Mesendoderm (in vitro differentiated cells): ENCODE measurements at regions not wholly inside any gene's neighbourhood (a gene's known extent, or its start where the extent isn't known, plus 50 kb on each side); places are given as distances from the start of the nearest gene placed in this dataset.

Experiments used
- DNase-seq: peaks from one replicate; pipeline ENCODE4 v3.0.0; 2013
- H2AK5ac ChIP-seq: 2 replicates; pipeline ENCODE4 v1.6.1; 2013; ENCODE audit warnings: low read length, inconsistent platforms
- H2BK120ac ChIP-seq: 2 replicates; pipeline ENCODE4 v1.6.1; 2013; ENCODE audit warnings: low read depth, mild to moderate bottlenecking, low read length, moderate library complexity, mixed read lengths
- H2BK15ac ChIP-seq: replicated peaks from 2 replicates; pipeline ENCODE4 v1.6.1; 2013; ENCODE audit warnings: low read depth, mild to moderate bottlenecking, moderate library complexity
- H2BK5ac ChIP-seq: 2 replicates; pipeline ENCODE4 v1.6.1; 2013; ENCODE audit warnings: low read length, inconsistent platforms
- H3K18ac ChIP-seq: 2 replicates; pipeline ENCODE4 v1.6.1; 2013; ENCODE audit warnings: mild to moderate bottlenecking, low read length, mixed read lengths
- H3K23ac ChIP-seq: one replicate; pipeline ENCODE4 v1.6.1; 2013; ENCODE audit warnings: low read length
- H3K27ac ChIP-seq: 2 replicates; pipeline ENCODE4 v1.5.1; 2013; ENCODE audit warnings: low read depth, mild to moderate bottlenecking, inconsistent platforms, low read length, moderate library complexity
- H3K27me3 ChIP-seq: 2 replicates; pipeline ENCODE4 v1.6.1; 2013; ENCODE audit warnings: low read length, control low read depth, mild to moderate bottlenecking, inconsistent platforms; ENCODE audit not compliant: insufficient read depth, poor library complexity
- H3K36me3 ChIP-seq: 2 replicates; pipeline ENCODE4 v1.6.1; 2013; ENCODE audit warnings: low read length, inconsistent platforms; ENCODE audit not compliant: control insufficient read depth, insufficient read depth
- H3K4ac ChIP-seq: one replicate; pipeline ENCODE4 v1.6.1; 2013; ENCODE audit warnings: low read depth, mild to moderate bottlenecking, low read length, moderate library complexity
- H3K4me1 ChIP-seq: 2 replicates; pipeline ENCODE4 v1.6.1; 2013; ENCODE audit warnings: low read depth, low read length, inconsistent platforms; ENCODE audit not compliant: control insufficient read depth
- H3K4me2 ChIP-seq: 2 replicates; pipeline ENCODE4 v1.6.1; 2013; ENCODE audit warnings: low read length
- H3K4me3 ChIP-seq: 2 replicates; pipeline ENCODE4 v1.5.1; 2013; ENCODE audit warnings: mild to moderate bottlenecking, low read length
- H3K56ac ChIP-seq: one replicate; pipeline ENCODE4 v1.6.1; 2013; ENCODE audit warnings: low read length
- H3K79me1 ChIP-seq: 2 replicates; pipeline ENCODE4 v1.6.1; 2013; ENCODE audit warnings: low read length, inconsistent platforms
- H3K79me2 ChIP-seq: 2 replicates; pipeline ENCODE4 v1.6.1; 2013; ENCODE audit warnings: mild to moderate bottlenecking, low read length; ENCODE audit not compliant: control insufficient read depth, insufficient read depth
- H3K9ac ChIP-seq: 2 replicates; pipeline ENCODE4 v1.6.1; 2013; ENCODE audit warnings: low read length, inconsistent platforms
- H4K5ac ChIP-seq: one replicate; pipeline ENCODE4 v1.6.1; 2013; ENCODE audit warnings: low read length
- H4K8ac ChIP-seq: one replicate; pipeline ENCODE4 v1.6.1; 2013; ENCODE audit warnings: low read depth, mild to moderate bottlenecking, control low read depth, low read length, moderate library complexity
- WGBS: extraction: QIAGEN DNeasy Blood & Tissue Kit; methylation state at CpG from one replicate; pipeline ENCODE4 v1.1.7; 2013; ENCODE audit warnings: low lambda C conversion rate, missing lambda C conversion rate; ENCODE audit not compliant: insufficient coverage; ENCODE audit errors: extremely low coverage; 5-methylcytosine and 5-hydroxymethylcytosine counted together

DNA sequence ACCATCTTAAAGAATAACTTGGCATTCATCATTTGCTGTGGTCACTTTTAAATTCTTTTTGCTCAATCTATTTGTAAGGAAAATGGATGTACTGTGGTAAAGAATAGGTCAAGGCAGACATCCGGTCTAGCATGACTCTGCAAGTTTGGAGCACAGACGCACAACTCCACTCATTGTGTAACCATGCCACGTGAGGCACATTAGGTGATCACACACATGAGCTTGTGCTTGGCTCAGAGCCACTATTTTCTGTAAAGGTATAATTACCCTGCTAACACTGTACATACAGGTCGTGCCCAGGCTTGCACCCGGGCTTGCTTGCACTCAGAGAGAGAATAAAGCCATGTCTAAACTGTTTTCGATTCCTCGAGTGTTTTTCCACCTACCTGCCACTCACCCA is 1289.1 kb upstream of the ADGRB3 start:
- no CpG with 5 or more reads among the region's 7 CpGs for WGBS
- Histone ChIP-seq H3K36me3 (no peaks in the 10 kb centered on the region), H2BK15ac (no peak overlapping the region), H2AK5ac (no peak overlapping the region), H3K4ac (no peak overlapping the region), H3K23ac (no peak overlapping the region), H4K5ac (no peak overlapping the region), H3K56ac (no peak overlapping the region), H3K4me2 (no peak overlapping the region), H2BK5ac (no peak overlapping the region), H3K27ac (no peak overlapping the region), H3K18ac (no peak overlapping the region), H3K79me2 (no peaks in the 10 kb centered on the region), H2BK120ac (no peak overlapping the region), H3K9ac (no peak overlapping the region), H3K79me1 (no peaks in the 10 kb centered on the region), H3K27me3 (no peaks in the 10 kb centered on the region), H3K4me3 (no peak overlapping the region), H4K8ac (no peak overlapping the region), H3K4me1 (no peaks in the 10 kb centered on the region)
- no peak for DNase-seq

DNA sequence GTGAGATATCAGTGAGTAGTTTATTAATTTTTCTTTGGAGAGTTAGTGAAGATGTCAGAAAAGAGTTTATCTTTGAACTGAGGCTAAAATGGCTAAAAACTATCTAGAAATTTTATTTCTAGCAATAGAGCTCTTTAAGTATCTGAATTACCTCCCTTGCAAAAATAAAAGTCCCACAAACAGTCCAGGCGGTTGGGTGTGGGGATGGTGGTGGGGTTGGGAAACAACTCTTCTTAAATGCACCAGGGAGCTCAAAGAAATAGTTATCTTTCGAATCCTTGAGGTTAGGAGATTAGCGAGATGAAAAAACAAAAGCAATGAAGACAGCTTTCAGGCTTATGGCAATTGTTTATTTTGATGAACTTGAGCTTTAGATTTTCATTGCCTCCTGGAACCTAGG is 1299.1 kb upstream of the ADGRB3 start:
- no peak overlapping the region for H2BK15ac ChIP-seq
- no peak overlapping the region for H4K8ac ChIP-seq
- H3K79me2 ChIP-seq = no peaks in the 10 kb centered on the region
- no peak overlapping the region for H2AK5ac ChIP-seq
- H2BK5ac ChIP-seq = no peak overlapping the region
- no peak overlapping the region for H3K56ac ChIP-seq
- H3K4me1 ChIP-seq = no peaks in the 10 kb centered on the region
- H3K4me3 ChIP-seq = no peak overlapping the region
- H3K36me3 ChIP-seq = no peaks in the 10 kb centered on the region
- no peaks in the 10 kb centered on the region for H3K27me3 ChIP-seq
- no peak overlapping the region for H2BK120ac ChIP-seq
- no peak overlapping the region for H3K27ac ChIP-seq
- no peak overlapping the region for H4K5ac ChIP-seq
- H3K9ac ChIP-seq = no peak overlapping the region
- H3K4me2 ChIP-seq = no peak overlapping the region
- no peaks in the 10 kb centered on the region for H3K79me1 ChIP-seq
- WGBS = no CpG with 5 or more reads among the region's 3 CpGs
- H3K23ac ChIP-seq = no peak overlapping the region
- no peak overlapping the region for H3K4ac ChIP-seq
- H3K18ac ChIP-seq = no peak overlapping the region
- DNase-seq = no peak

GRCh38 chr6:67331304-67331703 is 1303.8 kb upstream of the ADGRB3 start:
- no peaks in the 10 kb centered on the region for H3K79me1 ChIP-seq
- H2BK5ac ChIP-seq = no peak overlapping the region
- no peak overlapping the region for H3K23ac ChIP-seq
- H3K4ac ChIP-seq = no peak overlapping the region
- H3K9ac ChIP-seq = no peak overlapping the region
- H4K5ac ChIP-seq = no peak overlapping the region
- no peak overlapping the region for H3K4me3 ChIP-seq
- H3K56ac ChIP-seq = no peak overlapping the region
- no peaks in the 10 kb centered on the region for H3K27me3 ChIP-seq
- H2BK15ac ChIP-seq = no peak overlapping the region
- H3K27ac ChIP-seq = no peak overlapping the region
- H2BK120ac ChIP-seq = no peak overlapping the region
- H3K4me2 ChIP-seq = no peak overlapping the region
- no peak for DNase-seq
- H3K79me2 ChIP-seq = no peaks in the 10 kb centered on the region
- H3K4me1 ChIP-seq = no peaks in the 10 kb centered on the region
- H3K36me3 ChIP-seq = no peaks in the 10 kb centered on the region
- no peak overlapping the region for H3K18ac ChIP-seq
- no peak overlapping the region for H4K8ac ChIP-seq
- no peak overlapping the region for H2AK5ac ChIP-seq

GRCh38 chr6:67328269-67328668 is 1306.8 kb upstream of the ADGRB3 start:
- Histone ChIP-seq H2BK120ac (no peak overlapping the region), H3K4me2 (no peak overlapping the region), H2AK5ac (no peak overlapping the region), H3K4me1 (no peaks in the 10 kb centered on the region), H4K5ac (no peak overlapping the region), H3K27me3 (no peaks in the 10 kb centered on the region), H3K27ac (no peak overlapping the region), H3K79me1 (no peaks in the 10 kb centered on the region), H3K9ac (no peak overlapping the region), H2BK5ac (no peak overlapping the region), H3K36me3 (no peaks in the 10 kb centered on the region), H3K79me2 (no peaks in the 10 kb centered on the region), H4K8ac (no peak overlapping the region), H2BK15ac (no peak overlapping the region), H3K23ac (no peak overlapping the region), H3K18ac (no peak overlapping the region), H3K56ac (no peak overlapping the region), H3K4ac (no peak overlapping the region), H3K4me3 (no peak overlapping the region)
- no peak for DNase-seq
- whole genome bisulfite sequencing = no CpG with 5 or more reads among the region's 2 CpGs

GRCh38 chr6:67300430-67301040 is 1334.5 kb upstream of the ADGRB3 start:
- no peak for DNase-seq
- H3K79me1 ChIP-seq = no peaks in the 10 kb centered on the region
- H3K4me2 ChIP-seq = no peak overlapping the region
- no peak overlapping the region for H3K18ac ChIP-seq
- H4K5ac ChIP-seq = no peak overlapping the region
- no peaks in the 10 kb centered on the region for H3K4me1 ChIP-seq
- no peak overlapping the region for H2BK15ac ChIP-seq
- no peaks in the 10 kb centered on the region for H3K36me3 ChIP-seq
- no peak overlapping the region for H2AK5ac ChIP-seq
- H4K8ac ChIP-seq = no peak overlapping the region
- no peak overlapping the region for H2BK5ac ChIP-seq
- no peak overlapping the region for H3K56ac ChIP-seq
- no peak overlapping the region for H3K4ac ChIP-seq
- no peak overlapping the region for H3K23ac ChIP-seq
- no CpG with 5 or more reads among the region's 12 CpGs for WGBS
- no peak overlapping the region for H2BK120ac ChIP-seq
- no peak overlapping the region for H3K9ac ChIP-seq
- no peak overlapping the region for H3K27ac ChIP-seq
- no peak overlapping the region for H3K4me3 ChIP-seq
- no peaks in the 10 kb centered on the region for H3K79me2 ChIP-seq
- H3K27me3 ChIP-seq = no peaks in the 10 kb centered on the region

DNA sequence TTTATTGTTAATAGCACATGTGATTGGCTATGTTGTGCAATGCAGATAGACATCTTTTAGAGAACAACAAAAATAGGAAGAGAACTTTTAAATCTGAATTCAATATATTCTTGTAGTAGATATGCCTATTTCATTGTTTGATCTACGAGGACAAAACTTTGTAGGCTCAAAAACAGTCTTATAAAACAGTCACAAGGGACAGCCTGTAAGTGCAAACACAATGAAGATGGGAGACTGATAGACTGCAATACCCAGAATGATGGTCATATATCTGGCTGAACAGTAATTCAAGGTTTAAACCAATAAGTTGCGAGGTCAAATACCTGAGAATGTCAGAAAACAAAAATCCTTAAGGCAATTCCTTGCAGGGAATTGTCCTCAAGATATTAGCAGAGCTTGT is 1342.9 kb upstream of the ADGRB3 start:
- Histone ChIP-seq H3K4ac (no peak overlapping the region), H3K18ac (no peak overlapping the region), H4K8ac (no peak overlapping the region), H3K27ac (no peak overlapping the region), H3K4me1 (no peaks in the 10 kb centered on the region), H3K4me2 (no peak overlapping the region), H2BK5ac (no peak overlapping the region), H3K79me1 (no peaks in the 10 kb centered on the region), H3K4me3 (no peak overlapping the region), H4K5ac (no peak overlapping the region), H2BK120ac (no peak overlapping the region), H2AK5ac (no peak overlapping the region), H3K27me3 (no peaks in the 10 kb centered on the region), H3K23ac (no peak overlapping the region), H3K56ac (no peak overlapping the region), H3K9ac (no peak overlapping the region), H3K79me2 (no peaks in the 10 kb centered on the region), H3K36me3 (no peaks in the 10 kb centered on the region), H2BK15ac (no peak overlapping the region)
- no CpG with 5 or more reads among the region's 2 CpGs for WGBS
- no peak for DNase-seq
